Osteocyte (in vitro differentiated cells): ENCODE measurements at regions not wholly inside any gene's neighbourhood (a gene's known extent, or its start where the extent isn't known, plus 50 kb on each side); places are given as distances from the start of the nearest gene placed in this dataset.
"Not testable (repeated sequence)": the region's sequence is repeated elsewhere in the genome, so short reads cannot be mapped to it uniquely, and the experiment has no call there.

Experiments used
- DNase-seq: peaks from one replicate; pipeline ENCODE4 v3.0.0; 2021; ENCODE audit warnings: mixed read lengths; ENCODE audit not compliant: unreplicated experiment; ENCODE audit errors: extremely low spot score
- H3K27ac Mint-ChIP-seq: one replicate; pipeline ENCODE4 v1.8.0; 2021; ENCODE audit warnings: mild to moderate bottlenecking, mixed read lengths; ENCODE audit not compliant: unreplicated experiment
- H3K27me3 Mint-ChIP-seq: one replicate; pipeline ENCODE4 v1.8.0; 2021; ENCODE audit warnings: mixed read lengths; ENCODE audit not compliant: unreplicated experiment
- H3K36me3 Mint-ChIP-seq: one replicate; pipeline ENCODE4 v1.8.0; 2021; ENCODE audit warnings: mixed read lengths; ENCODE audit not compliant: unreplicated experiment
- H3K4me1 Mint-ChIP-seq: one replicate; pipeline ENCODE4 v1.8.0; 2021; ENCODE audit warnings: mixed read lengths; ENCODE audit not compliant: unreplicated experiment
- H3K4me3 Mint-ChIP-seq: one replicate; pipeline ENCODE4 v1.8.0; 2021; ENCODE audit warnings: mild to moderate bottlenecking, moderate library complexity, mixed read lengths; ENCODE audit not compliant: unreplicated experiment
- H3K9me3 Mint-ChIP-seq: one replicate; pipeline ENCODE4 v1.8.0; 2021; ENCODE audit warnings: mixed read lengths; ENCODE audit not compliant: unreplicated experiment
- CTCF ChIP-seq: fragments of 200-600 bp; sonication (generic); IDR thresholded peaks from 2 replicates; pipeline ENCODE4 v1.5.0; 2021; ENCODE audit warnings: antibody characterized with exemption, mild to moderate bottlenecking, moderate library complexity

- no peak overlapping the region for H3K4me3 Mint-ChIP-seq
- H3K4me1 Mint-ChIP-seq: no peaks in the 10 kb centered on the region
Observed at GRCh38 chr22:22318723-22319465, 74.3 kb downstream of the VPREB1 start.

GRCh38 chr22:22321743-22322611 is 77.4 kb downstream of the VPREB1 start:
- not testable (repeated sequence) for H3K27me3 Mint-ChIP-seq, H3K4me3 Mint-ChIP-seq, DNase-seq, H3K4me1 Mint-ChIP-seq, H3K9me3 Mint-ChIP-seq, H3K27ac Mint-ChIP-seq
- TF ChIP-seq CTCF: peak; percentile 72
- H3K36me3 Mint-ChIP-seq: peaks cover 18% of the 10 kb centered on the region

More at GRCh38 chr22:22318723-22319465, 74.3 kb downstream of the VPREB1 start:
- DNase-seq: no peak
- no peak overlapping the region for H3K27ac Mint-ChIP-seq
- H3K36me3 Mint-ChIP-seq: peaks cover 34% of the 10 kb centered on the region
- H3K9me3 Mint-ChIP-seq: no peaks in the 10 kb centered on the region
- H3K27me3 Mint-ChIP-seq: no peaks in the 10 kb centered on the region
- no peak for TF ChIP-seq CTCF

- Mint-ChIP-seq H3K27ac (no peak overlapping the region), H3K27me3 (peaks cover 7% of the 10 kb centered on the region), H3K36me3 (peaks cover 11% of the 10 kb centered on the region), H3K9me3 (no peaks in the 10 kb centered on the region), H3K4me3 (no peak overlapping the region), H3K4me1 (no peaks in the 10 kb centered on the region)
- TF ChIP-seq CTCF: no peak
- DNase-seq: no peak
Observed at GRCh38 chr22:22322792-22323191, 78.2 kb downstream of the VPREB1 start.

GRCh38 chr22:22327723-22328122 is 83.1 kb downstream of the VPREB1 start:
- H3K9me3 Mint-ChIP-seq: peaks cover 10% of the 10 kb centered on the region
- H3K4me3 Mint-ChIP-seq: no peak overlapping the region
- H3K27ac Mint-ChIP-seq: no peak overlapping the region
- DNase-seq: no peak
- H3K36me3 Mint-ChIP-seq: no peaks in the 10 kb centered on the region
- no peak for TF ChIP-seq CTCF
- H3K4me1 Mint-ChIP-seq: no peaks in the 10 kb centered on the region
- H3K27me3 Mint-ChIP-seq: peaks cover 25% of the 10 kb centered on the region

GRCh38 chr22:22329792-22330191 is 85.2 kb downstream of the VPREB1 start:
- no peak for TF ChIP-seq CTCF
- no peak overlapping the region for H3K4me3 Mint-ChIP-seq
- no peak overlapping the region for H3K27ac Mint-ChIP-seq
- DNase-seq: no peak
- H3K36me3 Mint-ChIP-seq: no peaks in the 10 kb centered on the region
- H3K9me3 Mint-ChIP-seq: peaks cover 27% of the 10 kb centered on the region
- no peaks in the 10 kb centered on the region for H3K4me1 Mint-ChIP-seq
- H3K27me3 Mint-ChIP-seq: peaks cover 46% of the 10 kb centered on the region

- H3K4me1 Mint-ChIP-seq, DNase-seq, H3K4me3 Mint-ChIP-seq, H3K27ac Mint-ChIP-seq, H3K36me3 Mint-ChIP-seq: not testable (repeated sequence)
- peaks cover 42% of the 10 kb centered on the region for H3K9me3 Mint-ChIP-seq
- H3K27me3 Mint-ChIP-seq: peaks cover 71% of the 10 kb centered on the region
Observed at GRCh38 chr22:22335640-22336039, 91.1 kb downstream of the VPREB1 start.

- not testable (repeated sequence) for H3K36me3 Mint-ChIP-seq, H3K4me1 Mint-ChIP-seq, DNase-seq, H3K4me3 Mint-ChIP-seq, H3K27ac Mint-ChIP-seq
- peaks cover 74% of the 10 kb centered on the region for H3K27me3 Mint-ChIP-seq
- H3K9me3 Mint-ChIP-seq: peaks cover 41% of the 10 kb centered on the region
Observed at GRCh38 chr22:22336333-22336732, 91.7 kb downstream of the VPREB1 start.
